ENCODE measurements at regions not wholly inside any gene's neighbourhood (a gene's known extent, or its start where the extent isn't known, plus 50 kb on each side); places are given as distances from the start of the nearest gene placed in this dataset.

GRCh38 chr9:21680590-21680989 lies 121.8 kb upstream of the MTAP start:
- TF ChIP-seq CTCF (optimal IDR thresholded peaks at IDR 0.05 in 1 of 3, IDR thresholded peaks at IDR 0.05 in 1 of 3, conservative IDR thresholded peaks at IDR 0.05 in 1 of 3; ENCODE audit: extremely low read depth in 1 of 3, insufficient read depth in 2 of 3, low read length in 3 of 3) (no peak), EZH2 (IDR thresholded peaks at IDR 0.05; ENCODE audit: low read length) (no peak)
